SK-N-SH treated with all-trans-retinoic acid at 6 μM for 48 hours (cell line): ENCODE measurements at regions not wholly inside any gene's neighbourhood (a gene's known extent, or its start where the extent isn't known, plus 50 kb on each side); places are given as distances from the start of the nearest gene placed in this dataset.

Experiments
- ATAC-seq: fragments of 200-7000 bp; cut with Tn5 transposase; 3 replicates; pipeline ENCODE4 v1.9.1; 2020; ENCODE audit warnings: mild to moderate bottlenecking, moderate library complexity
- ARNTL ChIP-seq: fragments of 450-650 bp; formaldehyde crosslinking; IDR thresholded peaks from 2 replicates; pipeline ENCODE4 v1.5.0; 2020; ENCODE audit warnings: low read depth, mild to moderate bottlenecking, moderate library complexity, borderline replicate concordance
- BACH2 ChIP-seq: fragments of 250-450 bp; sonication (Bioruptor Pico); IDR thresholded peaks from 2 replicates; pipeline ENCODE4 v1.9.0; 2021; ENCODE audit warnings: mild to moderate bottlenecking, borderline replicate concordance
- CSDC2 ChIP-seq: fragments of 250-450 bp; sonication (Bioruptor Pico); IDR thresholded peaks from 2 replicates; pipeline ENCODE4 v1.5.0; 2020; ENCODE audit warnings: mild to moderate bottlenecking, moderate library complexity
- ESRRG ChIP-seq: fragments of 250-450 bp; sonication (Bioruptor Pico); IDR thresholded peaks from 2 replicates; pipeline ENCODE4 v1.6.1; 2021; ENCODE audit warnings: mild to moderate bottlenecking
- ISL1 ChIP-seq: fragments of 250-450 bp; sonication (Bioruptor Pico); IDR thresholded peaks from 2 replicates; pipeline ENCODE4 v2.1.2; 2022; ENCODE audit warnings: mild to moderate bottlenecking, moderate library complexity
- OSR1 ChIP-seq: fragments of 250-450 bp; sonication (Bioruptor Pico); IDR thresholded peaks from 2 replicates; pipeline ENCODE4 v1.8.0; 2022; ENCODE audit warnings: moderate library complexity, mild to moderate bottlenecking, inconsistent platforms
- PATZ1 ChIP-seq: fragments of 250-450 bp; sonication (Bioruptor Pico); IDR thresholded peaks from 2 replicates; pipeline ENCODE4 v1.8.0; 2020; ENCODE audit warnings: mild to moderate bottlenecking, moderate library complexity, borderline replicate concordance
- RARB ChIP-seq: fragments of 250-450 bp; sonication (Bioruptor Pico); IDR thresholded peaks from 2 replicates; pipeline ENCODE4 v1.8.0; 2021; ENCODE audit warnings: mild to moderate bottlenecking, moderate library complexity
- SNAI2 ChIP-seq: fragments of 250-450 bp; sonication (Bioruptor Pico); IDR thresholded peaks from 2 replicates; pipeline ENCODE4 v1.5.0; 2020; ENCODE audit warnings: mild to moderate bottlenecking, moderate library complexity
- TCF4 ChIP-seq: fragments of 250-450 bp; sonication (Bioruptor Pico); IDR thresholded peaks from 2 replicates; pipeline ENCODE4 v1.8.0; 2021; ENCODE audit warnings: mild to moderate bottlenecking, moderate library complexity, borderline replicate concordance
- TOX ChIP-seq: fragments of 250-450 bp; sonication (Bioruptor Pico); IDR thresholded peaks from 2 replicates; pipeline ENCODE4 v1.8.0; 2021; ENCODE audit warnings: mild to moderate bottlenecking, moderate library complexity, borderline replicate concordance
- ZC3H10 ChIP-seq: fragments of 250-450 bp; sonication (Bioruptor Pico); IDR thresholded peaks from 2 replicates; pipeline ENCODE4 v1.5.1; 2021; ENCODE audit warnings: mild to moderate bottlenecking, moderate library complexity
- ZFP3 ChIP-seq: fragments of 250-450 bp; sonication (Bioruptor Pico); IDR thresholded peaks from 2 replicates; pipeline ENCODE4 v1.5.0; 2020; ENCODE audit warnings: mild to moderate bottlenecking, moderate library complexity
- ZFP30 ChIP-seq: fragments of 450-650 bp; formaldehyde crosslinking; IDR thresholded peaks from 2 replicates; pipeline ENCODE4 v1.5.0; 2022; ENCODE audit warnings: mild to moderate bottlenecking, moderate library complexity
- ZNF565 ChIP-seq: fragments of 450-650 bp; formaldehyde crosslinking; conservative IDR thresholded peaks from 2 replicates; pipeline ENCODE4 v1.5.0; 2020; ENCODE audit warnings: low read depth, mild to moderate bottlenecking, moderate library complexity
- ZNF70 ChIP-seq: fragments of 450-650 bp; formaldehyde crosslinking; IDR thresholded peaks from 2 replicates; pipeline ENCODE4 v1.5.0; 2020; ENCODE audit warnings: mild to moderate bottlenecking, moderate library complexity
- ZNF8 ChIP-seq: fragments of 450-650 bp; formaldehyde crosslinking; IDR thresholded peaks from 2 replicates; pipeline ENCODE4 v1.5.0; 2020; ENCODE audit warnings: mild to moderate bottlenecking, moderate library complexity
- TF ChIP-seq, protein P1 (sequence below): fragments of 250-450 bp; sonication (Bioruptor Pico); IDR thresholded peaks from 2 replicates; pipeline ENCODE4 v1.8.0; 2021; ENCODE audit warnings: low read depth, mild to moderate bottlenecking, moderate library complexity, borderline replicate concordance
- TF ChIP-seq, protein P2 (sequence below): fragments of 250-450 bp; sonication (Bioruptor Pico); IDR thresholded peaks from 2 replicates; pipeline ENCODE4 v1.5.0; 2020; ENCODE audit warnings: mild to moderate bottlenecking, moderate library complexity
- TF ChIP-seq, protein P3 (sequence below): fragments of 250-450 bp; sonication (Bioruptor Pico); IDR thresholded peaks from 2 replicates; pipeline ENCODE4 v1.5.1; 2020; ENCODE audit warnings: low read depth, mild to moderate bottlenecking, moderate library complexity

GRCh38 chr10:125226823-125227222 is 66.5 kb upstream of the CTBP2 start:
- ATAC-seq = no peak
- no peak for TF ChIP-seq ZNF565
- no peak for TF ChIP-seq RARB (CRISPR knock-in tag)
- TF ChIP-seq, protein P1, sequence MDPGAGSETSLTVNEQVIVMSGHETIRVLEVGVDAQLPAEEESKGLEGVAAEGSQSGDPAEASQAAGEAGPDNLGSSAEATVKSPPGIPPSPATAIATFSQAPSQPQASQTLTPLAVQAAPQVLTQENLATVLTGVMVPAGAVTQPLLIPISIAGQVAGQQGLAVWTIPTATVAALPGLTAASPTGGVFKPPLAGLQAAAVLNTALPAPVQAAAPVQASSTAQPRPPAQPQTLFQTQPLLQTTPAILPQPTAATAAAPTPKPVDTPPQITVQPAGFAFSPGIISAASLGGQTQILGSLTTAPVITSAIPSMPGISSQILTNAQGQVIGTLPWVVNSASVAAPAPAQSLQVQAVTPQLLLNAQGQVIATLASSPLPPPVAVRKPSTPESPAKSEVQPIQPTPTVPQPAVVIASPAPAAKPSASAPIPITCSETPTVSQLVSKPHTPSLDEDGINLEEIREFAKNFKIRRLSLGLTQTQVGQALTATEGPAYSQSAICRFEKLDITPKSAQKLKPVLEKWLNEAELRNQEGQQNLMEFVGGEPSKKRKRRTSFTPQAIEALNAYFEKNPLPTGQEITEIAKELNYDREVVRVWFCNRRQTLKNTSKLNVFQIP (CRISPR knock-in tag) = no peak
- no peak for TF ChIP-seq ISL1 (CRISPR knock-in tag)
- TF ChIP-seq OSR1 (CRISPR knock-in tag) = no peak
- TF ChIP-seq CSDC2 = no peak
- TF ChIP-seq ZFP30 = no peak
- no peak for TF ChIP-seq ZNF8 (CRISPR knock-in tag)
- TF ChIP-seq PATZ1 (CRISPR knock-in tag) = no peak
- no peak for TF ChIP-seq ARNTL (CRISPR knock-in tag)
- no peak for TF ChIP-seq ZC3H10 (CRISPR knock-in tag)
- no peak for TF ChIP-seq ZNF70 (CRISPR knock-in tag)
- TF ChIP-seq TOX = no peak
- no peak for TF ChIP-seq SNAI2 (CRISPR knock-in tag)

GRCh38 chr10:125226005-125226404 is 65.6 kb upstream of the CTBP2 start:
- TF ChIP-seq OSR1 (CRISPR knock-in tag) (no peak), ZC3H10 (CRISPR knock-in tag) (no peak)
- ATAC-seq = no peak

- TF ChIP-seq ARNTL (CRISPR knock-in tag) = no peak
- TF ChIP-seq ZFP3 (CRISPR knock-in tag) = no peak
- TF ChIP-seq CSDC2 = no peak
- TF ChIP-seq ZNF565 = no peak
- TF ChIP-seq ESRRG (CRISPR knock-in tag) = no peak
- no peak for ATAC-seq
Observed at GRCh38 chr10:125225051-125225450, 64.7 kb upstream of the CTBP2 start.

GRCh38 chr10:125222515-125223308 is 62.3 kb upstream of the CTBP2 start:
- ATAC-seq = no peak
- TF ChIP-seq ZNF70 (CRISPR knock-in tag) (no peak), ZNF565 (no peak), ZNF8 (CRISPR knock-in tag) (no peak), ARNTL (CRISPR knock-in tag) (no peak), ZFP3 (CRISPR knock-in tag) (no peak), SNAI2 (CRISPR knock-in tag) (no peak), CSDC2 (no peak), ZC3H10 (CRISPR knock-in tag) (no peak), TOX (no peak), TCF4 (CRISPR knock-in tag) (no peak), BACH2 (no peak)
- TF ChIP-seq, protein P2, sequence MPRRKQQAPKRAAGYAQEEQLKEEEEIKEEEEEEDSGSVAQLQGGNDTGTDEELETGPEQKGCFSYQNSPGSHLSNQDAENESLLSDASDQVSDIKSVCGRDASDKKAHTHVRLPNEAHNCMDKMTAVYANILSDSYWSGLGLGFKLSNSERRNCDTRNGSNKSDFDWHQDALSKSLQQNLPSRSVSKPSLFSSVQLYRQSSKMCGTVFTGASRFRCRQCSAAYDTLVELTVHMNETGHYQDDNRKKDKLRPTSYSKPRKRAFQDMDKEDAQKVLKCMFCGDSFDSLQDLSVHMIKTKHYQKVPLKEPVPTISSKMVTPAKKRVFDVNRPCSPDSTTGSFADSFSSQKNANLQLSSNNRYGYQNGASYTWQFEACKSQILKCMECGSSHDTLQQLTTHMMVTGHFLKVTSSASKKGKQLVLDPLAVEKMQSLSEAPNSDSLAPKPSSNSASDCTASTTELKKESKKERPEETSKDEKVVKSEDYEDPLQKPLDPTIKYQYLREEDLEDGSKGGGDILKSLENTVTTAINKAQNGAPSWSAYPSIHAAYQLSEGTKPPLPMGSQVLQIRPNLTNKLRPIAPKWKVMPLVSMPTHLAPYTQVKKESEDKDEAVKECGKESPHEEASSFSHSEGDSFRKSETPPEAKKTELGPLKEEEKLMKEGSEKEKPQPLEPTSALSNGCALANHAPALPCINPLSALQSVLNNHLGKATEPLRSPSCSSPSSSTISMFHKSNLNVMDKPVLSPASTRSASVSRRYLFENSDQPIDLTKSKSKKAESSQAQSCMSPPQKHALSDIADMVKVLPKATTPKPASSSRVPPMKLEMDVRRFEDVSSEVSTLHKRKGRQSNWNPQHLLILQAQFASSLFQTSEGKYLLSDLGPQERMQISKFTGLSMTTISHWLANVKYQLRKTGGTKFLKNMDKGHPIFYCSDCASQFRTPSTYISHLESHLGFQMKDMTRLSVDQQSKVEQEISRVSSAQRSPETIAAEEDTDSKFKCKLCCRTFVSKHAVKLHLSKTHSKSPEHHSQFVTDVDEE (CRISPR knock-in tag) = no peak

DNA sequence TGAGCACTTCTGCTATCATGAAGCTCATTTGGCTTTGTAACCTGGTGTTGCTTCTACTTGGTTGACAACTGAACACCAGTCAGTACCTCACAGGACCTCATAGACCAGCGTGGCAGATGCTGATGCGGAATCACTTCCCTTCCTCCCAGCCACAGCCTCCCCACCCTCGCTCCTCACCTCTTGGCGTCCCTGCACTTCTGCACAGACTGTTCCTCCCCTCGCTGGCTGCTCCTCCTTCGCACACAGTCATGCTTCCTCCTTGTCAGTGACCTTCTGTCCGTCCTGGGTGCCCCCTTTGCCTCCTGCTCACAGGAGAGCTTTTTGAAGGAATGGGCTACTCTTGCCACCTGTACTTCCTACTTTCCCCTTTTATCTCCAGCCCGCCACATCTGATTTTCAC is 61.4 kb upstream of the CTBP2 start:
- TF ChIP-seq ZFP30 = no peak
- no peak for TF ChIP-seq TCF4 (CRISPR knock-in tag)
- no peak for TF ChIP-seq ARNTL (CRISPR knock-in tag)
- TF ChIP-seq, protein P2 (CRISPR knock-in tag) = no peak
- TF ChIP-seq BACH2 = no peak
- no peak for TF ChIP-seq CSDC2
- TF ChIP-seq ZC3H10 (CRISPR knock-in tag) = no peak
- TF ChIP-seq, protein P3, sequence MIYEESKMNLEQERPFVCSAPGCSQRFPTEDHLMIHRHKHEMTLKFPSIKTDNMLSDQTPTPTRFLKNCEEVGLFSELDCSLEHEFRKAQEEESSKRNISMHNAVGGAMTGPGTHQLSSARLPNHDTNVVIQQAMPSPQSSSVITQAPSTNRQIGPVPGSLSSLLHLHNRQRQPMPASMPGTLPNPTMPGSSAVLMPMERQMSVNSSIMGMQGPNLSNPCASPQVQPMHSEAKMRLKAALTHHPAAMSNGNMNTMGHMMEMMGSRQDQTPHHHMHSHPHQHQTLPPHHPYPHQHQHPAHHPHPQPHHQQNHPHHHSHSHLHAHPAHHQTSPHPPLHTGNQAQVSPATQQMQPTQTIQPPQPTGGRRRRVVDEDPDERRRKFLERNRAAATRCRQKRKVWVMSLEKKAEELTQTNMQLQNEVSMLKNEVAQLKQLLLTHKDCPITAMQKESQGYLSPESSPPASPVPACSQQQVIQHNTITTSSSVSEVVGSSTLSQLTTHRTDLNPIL (CRISPR knock-in tag) = no peak
- ATAC-seq = no peak
